GM23248 (cell line): ENCODE measurements at regions not wholly inside any gene's neighbourhood (a gene's known extent, or its start where the extent isn't known, plus 50 kb on each side); places are given as distances from the start of the nearest gene placed in this dataset.
"Not testable (repeated sequence)": the region's sequence is repeated elsewhere in the genome, so short reads cannot be mapped to it uniquely, and the experiment has no call there.

Experiments used
- EZH2 ChIP-seq: fragments of 200-600 bp; sonication (generic); IDR thresholded peaks from 2 replicates; pipeline ENCODE4 v1.6.1; 2018; ENCODE audit warnings: antibody characterized with exemption, mild to moderate bottlenecking; ENCODE audit not compliant: insufficient read depth, poor library complexity, severe bottlenecking
- EZH2phosphoT487 ChIP-seq: fragments of 200-600 bp; sonication (generic); IDR thresholded peaks from 2 replicates; pipeline ENCODE4 v1.6.1; 2018; ENCODE audit warnings: antibody characterized with exemption, moderate library complexity, mild to moderate bottlenecking, low read depth; ENCODE audit not compliant: insufficient read depth

DNA sequence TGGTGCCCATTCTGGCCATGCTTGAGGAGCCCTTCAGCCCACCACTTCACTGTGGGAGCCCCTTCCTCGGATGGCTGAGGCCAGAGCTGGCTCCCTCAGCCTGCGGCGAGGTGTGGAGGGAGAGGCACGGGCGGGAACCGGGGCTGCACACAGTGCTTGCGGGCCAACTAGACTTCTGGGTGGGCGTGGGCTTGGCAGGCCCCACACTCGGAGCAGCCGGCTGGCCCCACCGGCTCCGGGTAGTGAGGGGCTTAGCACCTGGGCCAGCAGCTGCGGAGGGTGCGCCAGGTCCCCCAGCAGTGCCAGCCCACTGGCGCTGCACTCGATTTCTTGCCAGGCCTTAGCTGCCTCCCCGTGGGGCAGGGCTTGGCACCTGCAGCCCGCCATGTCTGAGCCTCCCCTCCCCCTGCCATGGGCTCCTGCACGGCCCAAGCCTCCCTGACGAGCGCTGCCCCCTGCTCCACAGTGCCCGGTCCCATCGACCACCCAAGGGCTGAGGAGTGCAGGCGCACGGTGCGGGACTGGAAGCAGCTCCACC is 554.2 kb downstream of the GABRG2 start:
- TF ChIP-seq EZH2phosphoT487, EZH2: not testable (repeated sequence)
